ENCODE measurements at regions not wholly inside any gene's neighbourhood (a gene's known extent, or its start where the extent isn't known, plus 50 kb on each side); places are given as distances from the start of the nearest gene placed in this dataset.

- Histone ChIP-seq H3K4me3 (ENCODE audit: low read depth in 1 of 3, low read length in 3 of 3) (no peak overlapping the region), H3K4me1 (ENCODE audit: control insufficient read depth in 4 of 4, insufficient read depth in 4 of 4, low read length in 3 of 4) (no peaks in the 10 kb centered on the region), H3K9ac (ENCODE audit: low read depth in 1 of 2, low read length in 2 of 2) (no peak overlapping the region), H3K36me3 (ENCODE audit: control insufficient read depth in 4 of 4, insufficient read depth in 3 of 4, low read depth in 1 of 4, low read length in 3 of 4) (no peaks in the 10 kb centered on the region), H3K27ac (ENCODE audit: low read depth in 1 of 2, low read length in 2 of 2) (no peak overlapping the region), H3K9me3 (ENCODE audit: control insufficient read depth in 4 of 4, low read length in 3 of 4) (no peaks in the 10 kb centered on the region), H3K27me3 (ENCODE audit: control insufficient read depth in 4 of 4, insufficient read depth in 4 of 4, low read length in 3 of 4) (no peaks in the 10 kb centered on the region)
- TF ChIP-seq REST (IDR thresholded peaks at IDR 0.05) (no peak), FOXA1 (IDR thresholded peaks at IDR 0.05) (no peak), YY1 (IDR thresholded peaks at IDR 0.05) (no peak), GABPA (IDR thresholded peaks at IDR 0.05 in 1 of 2, conservative IDR thresholded peaks at IDR 0.05 in 1 of 2) (no peak)
- DNase-seq (ENCODE audit: low spot score) = peak; percentile 1
- 64% methylated on average over 5 of the region's 5 CpGs for WGBS
These were observed 736.2 kb downstream of the PTPRU start for GRCh38 chr1:29972421-29973053.

GRCh38 chr1:29971703-29972102 lies 735.4 kb downstream of the PTPRU start:
- H3K9ac ChIP-seq (ENCODE audit: low read depth in 1 of 2, low read length in 2 of 2) = no peak overlapping the region
- H3K4me3 ChIP-seq (ENCODE audit: low read depth in 1 of 3, low read length in 3 of 3) = no peak overlapping the region
- H3K9me3 ChIP-seq (ENCODE audit: control insufficient read depth in 4 of 4, low read length in 3 of 4) = no peaks in the 10 kb centered on the region
- H3K27me3 ChIP-seq (ENCODE audit: control insufficient read depth in 4 of 4, insufficient read depth in 4 of 4, low read length in 3 of 4) = no peaks in the 10 kb centered on the region
- 67% methylated on average over 2 of the region's 2 CpGs for WGBS
- no peaks in the 10 kb centered on the region for H3K36me3 ChIP-seq (ENCODE audit: control insufficient read depth in 4 of 4, insufficient read depth in 3 of 4, low read depth in 1 of 4, low read length in 3 of 4)
- no peak for DNase-seq (ENCODE audit: low spot score)
- no peak overlapping the region for H3K27ac ChIP-seq (ENCODE audit: low read depth in 1 of 2, low read length in 2 of 2)
- H3K4me1 ChIP-seq (ENCODE audit: control insufficient read depth in 4 of 4, insufficient read depth in 4 of 4, low read length in 3 of 4) = no peaks in the 10 kb centered on the region
- TF ChIP-seq RAD21 (IDR thresholded peaks at IDR 0.05) (no peak), HNF4A (conservative IDR thresholded peaks at IDR 0.05) (no peak), HNF4G (IDR thresholded peaks at IDR 0.05) (no peak)

- DNase-seq (ENCODE audit: low spot score) = peak; percentile 9
- Histone ChIP-seq H3K36me3 (ENCODE audit: control insufficient read depth in 4 of 4, insufficient read depth in 3 of 4, low read depth in 1 of 4, low read length in 3 of 4) (no peaks in the 10 kb centered on the region), H3K9me3 (ENCODE audit: control insufficient read depth in 4 of 4, low read length in 3 of 4) (no peaks in the 10 kb centered on the region), H3K27me3 (ENCODE audit: control insufficient read depth in 4 of 4, insufficient read depth in 4 of 4, low read length in 3 of 4) (no peaks in the 10 kb centered on the region), H3K27ac (ENCODE audit: low read depth in 1 of 2, low read length in 2 of 2) (no peak overlapping the region), H3K9ac (ENCODE audit: low read depth in 1 of 2, low read length in 2 of 2) (no peak overlapping the region), H3K4me1 (ENCODE audit: control insufficient read depth in 4 of 4, insufficient read depth in 4 of 4, low read length in 3 of 4) (no peaks in the 10 kb centered on the region), H3K4me3 (ENCODE audit: low read depth in 1 of 3, low read length in 3 of 3) (no peak overlapping the region)
- WGBS = 62% methylated on average over 7 of the region's 7 CpGs
- no peak for TF ChIP-seq SP1 (IDR thresholded peaks at IDR 0.05)
- no peak for TF ChIP-seq FOXA1 (IDR thresholded peaks at IDR 0.05)
- no peak for TF ChIP-seq RXRA (IDR thresholded peaks at IDR 0.05)
- TF ChIP-seq YY1 (IDR thresholded peaks at IDR 0.05) = no peak
- no peak for TF ChIP-seq TAF1 (conservative IDR thresholded peaks at IDR 0.05)
- no peak for TF ChIP-seq ATF3 (IDR thresholded peaks at IDR 0.05)
- TF ChIP-seq REST (IDR thresholded peaks at IDR 0.05) = no peak
- TF ChIP-seq RAD21 (IDR thresholded peaks at IDR 0.05) = no peak
- TF ChIP-seq NR2F2 (IDR thresholded peaks at IDR 0.05) = no peak
- TF ChIP-seq MAX (IDR thresholded peaks at IDR 0.05) = no peak
- no peak for TF ChIP-seq GABPA (IDR thresholded peaks at IDR 0.05 in 1 of 2, conservative IDR thresholded peaks at IDR 0.05 in 1 of 2)
- no peak for TF ChIP-seq FOXA2 (IDR thresholded peaks at IDR 0.05)
- no peak for TF ChIP-seq JUND (IDR thresholded peaks at IDR 0.05)
- TF ChIP-seq HNF4A (conservative IDR thresholded peaks at IDR 0.05) = no peak
- TF ChIP-seq EGR1 (IDR thresholded peaks at IDR 0.05; ENCODE audit: low read depth in 2 of 2) = no peak
- TF ChIP-seq ZBTB33 (IDR thresholded peaks at IDR 0.05) = no peak
These were observed 734.5 kb downstream of the PTPRU start for GRCh38 chr1:29970747-29971325.
